Natural killer cell (primary cell): ENCODE measurements at regions not wholly inside any gene's neighbourhood (a gene's known extent, or its start where the extent isn't known, plus 50 kb on each side); places are given as distances from the start of the nearest gene placed in this dataset.

Experiments
- ATAC-seq, 3 donors: fragments of 150-1000 bp in 2 of 3; fragments of 200-7000 bp in 1 of 3; cut with Tn5 transposase; 1 replicate in 1 of 3; 2 replicates in 2 of 3; pipeline ENCODE4 v1.10.0; 2021; ENCODE audit warnings: mild to moderate bottlenecking in 2 of 3, moderate library complexity in 2 of 3
- DNase-seq, 2 donors: peaks; one replicate each; pipeline versions ENCODE4 v3.0.0 to v3.0.0-alpha.2; 2013 to 2021; ENCODE audit warnings: mixed read lengths in 1 of 2
- H3K27ac ChIP-seq: one replicate; pipeline ENCODE4 v1.5.1; 2013; ENCODE audit warnings: mild to moderate bottlenecking, low read length
- H3K27me3 ChIP-seq: one replicate; pipeline ENCODE4 v1.6.1; 2013; ENCODE audit warnings: low read length; ENCODE audit not compliant: control insufficient read depth, insufficient read depth
- H3K36me3 ChIP-seq: one replicate; pipeline ENCODE4 v1.6.1; 2013; ENCODE audit warnings: low read length; ENCODE audit not compliant: control insufficient read depth, insufficient read depth
- H3K4me1 ChIP-seq: one replicate; pipeline ENCODE4 v1.6.1; 2013; ENCODE audit warnings: low read length; ENCODE audit not compliant: control insufficient read depth, insufficient read depth
- H3K4me3 ChIP-seq: one replicate; pipeline ENCODE4 v1.5.1; 2013; ENCODE audit warnings: low read length
- H3K9me3 ChIP-seq: one replicate; pipeline ENCODE4 v1.6.1; 2013; ENCODE audit warnings: low read length; ENCODE audit not compliant: control insufficient read depth, insufficient read depth
- H3K27ac Mint-ChIP-seq, 2 donors: one replicate each; pipeline ENCODE4 v1.8.0; 2022; ENCODE audit warnings: mild to moderate bottlenecking in 2 of 2, mixed read lengths in 2 of 2, moderate library complexity in 1 of 2
- H3K27me3 Mint-ChIP-seq, 2 donors: one replicate each; pipeline ENCODE4 v1.8.0; 2022; ENCODE audit warnings: low read depth in 2 of 2, mixed read lengths in 2 of 2
- H3K36me3 Mint-ChIP-seq: one replicate; pipeline ENCODE4 v1.8.0; 2022; ENCODE audit warnings: mixed read lengths
- H3K4me1 Mint-ChIP-seq, 2 donors: one replicate each; pipeline ENCODE4 v1.8.0; 2022; ENCODE audit warnings: mixed read lengths in 2 of 2
- H3K4me3 Mint-ChIP-seq: one replicate; pipeline ENCODE4 v1.8.0; 2022; ENCODE audit warnings: mild to moderate bottlenecking, moderate library complexity, mixed read lengths
- H3K9me3 Mint-ChIP-seq, 2 donors: one replicate each; pipeline ENCODE4 v1.8.0; 2022; ENCODE audit warnings: mixed read lengths in 2 of 2
- CTCF ChIP-seq: fragments of 200-600 bp; IDR thresholded peaks from one replicate; pipeline ENCODE4 v1.8.0; 2022; ENCODE audit warnings: antibody characterized with exemption
- WGBS: methylation state at CpG from one replicate; pipeline ENCODE4 v1.1.7; 2013; ENCODE audit warnings: missing lambda C conversion rate; ENCODE audit not compliant: insufficient coverage; 5-methylcytosine and 5-hydroxymethylcytosine counted together
- intact Hi-C: fragments of 100-400 bp; cut with micrococcal nuclease; formaldehyde crosslinking; loops from one replicate; pipeline ENCODE4 v1.14.2; 2022

GRCh38 chrX:148443216-148443615, 57.2 kb upstream of the AFF2 start:
- Mint-ChIP-seq H3K27ac (no peak overlapping the region), H3K36me3 (no peaks in the 10 kb centered on the region), H3K4me3 (no peak overlapping the region), H3K9me3 (no peaks in the 10 kb centered on the region), H3K4me1 (no peaks in the 10 kb centered on the region), H3K27me3 (no peaks in the 10 kb centered on the region)
- no peaks in the 10 kb centered on the region for H3K9me3 ChIP-seq
- WGBS, result no CpG with 5 or more reads among the region's 3 CpGs
- no peak for TF ChIP-seq CTCF
- no peak overlapping the region for H3K4me3 ChIP-seq
- no peaks in the 10 kb centered on the region for H3K27me3 ChIP-seq
- intact Hi-C loops, result no loop called here
- DNase-seq (peak in 1 of 2 donors; percentile 4), ATAC-seq (peak in 1 of 3 donors; percentile 53)
- no peaks in the 10 kb centered on the region for H3K36me3 ChIP-seq
- no peak overlapping the region for H3K27ac ChIP-seq
- H3K4me1 ChIP-seq, result peaks cover 2% of the 10 kb centered on the region

GRCh38 chrX:148448686-148449085, 51.7 kb upstream of the AFF2 start:
- no peaks in the 10 kb centered on the region for H3K27me3 ChIP-seq
- no peaks in the 10 kb centered on the region for H3K27me3 Mint-ChIP-seq
- WGBS, result 87% methylated on average over 4 of the region's 4 CpGs
- DNase-seq, result no peak
- H3K4me1 Mint-ChIP-seq, result no peaks in the 10 kb centered on the region
- no peak for ATAC-seq
- no peaks in the 10 kb centered on the region for H3K9me3 Mint-ChIP-seq
- no peak overlapping the region for H3K27ac ChIP-seq
- no peaks in the 10 kb centered on the region for H3K9me3 ChIP-seq
- H3K27ac Mint-ChIP-seq, result no peak overlapping the region
- no peaks in the 10 kb centered on the region for H3K36me3 ChIP-seq
- TF ChIP-seq CTCF, result no peak
- intact Hi-C loops, result no loop called here
- no peak overlapping the region for H3K4me3 Mint-ChIP-seq
- H3K36me3 Mint-ChIP-seq, result no peaks in the 10 kb centered on the region
- H3K4me3 ChIP-seq, result no peak overlapping the region
- no peaks in the 10 kb centered on the region for H3K4me1 ChIP-seq
